Right cardiac atrium (tissue), 5 donors: ENCODE measurements at regions not wholly inside any gene's neighbourhood (a gene's known extent, or its start where the extent isn't known, plus 50 kb on each side); places are given as distances from the start of the nearest gene placed in this dataset.
A peak's percentile ranks its signal among the peaks of the same experiment; 100 is the strongest.
"Not testable (repeated sequence)": the region's sequence is repeated elsewhere in the genome, so short reads cannot be mapped to it uniquely, and the experiment has no call there.

Source experiments
- ATAC-seq, 2 donors: fragments of 200-7000 bp; cut with Tn5 transposase; one replicate each; pipeline versions ENCODE4 v1.8.0 to v1.9.1; 2020; ENCODE audit warnings: moderate library complexity in 2 of 2, mild to moderate bottlenecking in 1 of 2
- DNase-seq, 3 donors: peaks; one replicate each; pipeline ENCODE4 v3.0.0-alpha.2; 2020
- H3K27ac ChIP-seq: one replicate; pipeline ENCODE4 v1.5.1; 2013; ENCODE audit warnings: mild to moderate bottlenecking, low read length, control low read depth, moderate library complexity
- H3K27me3 ChIP-seq: one replicate; pipeline ENCODE4 v1.6.1; 2013; ENCODE audit not compliant: control insufficient read depth, insufficient read depth
- H3K4me1 ChIP-seq: one replicate; pipeline ENCODE4 v1.6.1; 2013; ENCODE audit warnings: low read length; ENCODE audit not compliant: control insufficient read depth, insufficient read depth
- H3K4me3 ChIP-seq: one replicate; pipeline ENCODE4 v1.5.1; 2013; ENCODE audit warnings: low read length, control low read depth
- H3K9me3 ChIP-seq: one replicate; pipeline ENCODE4 v1.6.1; 2013; ENCODE audit warnings: low read length; ENCODE audit not compliant: control insufficient read depth
- WGBS: extraction: QIAGEN DNeasy Blood & Tissue Kit; methylation state at CpG from one replicate; pipeline ENCODE4 v1.1.7; 2013; 5-methylcytosine and 5-hydroxymethylcytosine counted together
- intact Hi-C, 4 donors: fragments of 100-400 bp; cut with DNase I; formaldehyde crosslinking; loops; one replicate each; pipeline versions ENCODE4 v1.11.0 to v1.14.0; 2022 to 2023
- donor health status: healthy with polysubstance abuse.
- donor health status: DM: no; HTN: yes; CAD: no.
- donor health status: DM: no; HTN: no; CAD: no.
- donor health status: DM: no; HTN: yes; CAD: no; lungs with severe emphysema.
- donor health status: DM: yes; HTN: yes; CAD: no.

DNA sequence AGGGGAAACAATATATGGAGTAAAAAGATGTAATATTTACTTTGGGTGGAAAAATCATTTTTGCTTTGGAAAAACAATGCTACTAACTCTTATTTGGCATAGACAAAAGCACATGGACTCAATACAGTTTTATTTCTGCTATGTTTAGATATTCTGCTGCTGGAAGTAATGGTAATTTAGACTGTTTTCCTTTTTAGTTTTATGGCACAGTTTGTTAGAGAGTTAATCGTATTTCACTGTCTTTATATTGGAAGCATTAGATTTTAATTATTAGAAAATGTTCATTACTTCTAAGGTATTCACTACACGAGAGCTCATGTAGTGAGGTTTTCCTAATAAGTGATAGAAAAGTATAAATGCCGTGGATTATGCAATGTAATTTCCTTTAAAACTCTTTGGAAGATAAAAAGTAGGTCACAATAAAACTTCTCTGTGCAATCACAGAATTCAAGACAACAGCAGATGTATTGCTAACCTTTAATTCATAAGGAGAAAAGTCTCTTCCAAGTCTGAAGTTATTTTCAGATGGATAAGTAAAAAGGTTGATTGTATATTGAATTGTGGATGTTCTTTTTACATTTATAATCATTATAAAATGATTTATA, 851.8 kb downstream of the TMTC2 start:
- ATAC-seq, result no peak
- H3K4me3 ChIP-seq, result no peak overlapping the region
- H3K4me1 ChIP-seq, result no peaks in the 10 kb centered on the region
- WGBS, result 54% methylated on average over 3 of the region's 3 CpGs
- no peak overlapping the region for H3K27ac ChIP-seq
- no peaks in the 10 kb centered on the region for H3K9me3 ChIP-seq
- intact Hi-C loops, result no loop called here
- no peaks in the 10 kb centered on the region for H3K27me3 ChIP-seq
- DNase-seq, result no peak

DNA sequence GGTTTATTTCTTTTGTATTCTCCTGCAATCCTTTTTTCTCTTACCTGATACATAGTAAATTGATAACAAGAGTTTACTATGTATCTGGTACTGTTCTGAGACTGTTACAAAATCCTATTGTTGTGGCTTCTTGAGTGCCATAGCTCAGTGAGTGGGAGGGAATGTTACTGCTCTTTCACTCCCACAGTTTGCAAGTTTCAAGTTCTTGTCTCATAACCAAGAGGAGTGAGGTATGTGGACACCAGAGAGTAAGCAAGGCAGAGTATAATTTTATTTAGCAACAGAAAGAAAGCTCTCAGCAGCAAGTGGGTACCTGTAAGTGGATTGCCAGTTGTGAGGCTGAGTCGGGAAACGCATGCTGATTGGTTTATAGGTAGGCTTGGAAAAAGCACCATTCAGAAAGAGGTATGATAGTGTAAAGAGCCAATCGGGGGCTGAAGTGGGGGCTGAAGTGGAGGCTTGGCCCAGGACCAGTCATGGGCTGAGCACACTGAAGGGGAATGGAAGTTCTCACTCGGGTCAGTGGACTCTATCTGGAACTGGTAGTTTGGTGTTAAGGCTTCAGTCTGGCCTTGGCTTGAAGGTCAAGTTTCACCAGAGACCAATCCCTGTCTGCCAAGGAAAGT, 850.8 kb downstream of the TMTC2 start:
- H3K27ac ChIP-seq, result no peak overlapping the region
- H3K4me1 ChIP-seq, result no peaks in the 10 kb centered on the region
- 82% methylated on average over 4 of the region's 4 CpGs for WGBS
- no peaks in the 10 kb centered on the region for H3K9me3 ChIP-seq
- no peak for ATAC-seq
- DNase-seq, result no peak
- intact Hi-C loops, result no loop called here
- no peak overlapping the region for H3K4me3 ChIP-seq
- H3K27me3 ChIP-seq, result no peaks in the 10 kb centered on the region

DNA sequence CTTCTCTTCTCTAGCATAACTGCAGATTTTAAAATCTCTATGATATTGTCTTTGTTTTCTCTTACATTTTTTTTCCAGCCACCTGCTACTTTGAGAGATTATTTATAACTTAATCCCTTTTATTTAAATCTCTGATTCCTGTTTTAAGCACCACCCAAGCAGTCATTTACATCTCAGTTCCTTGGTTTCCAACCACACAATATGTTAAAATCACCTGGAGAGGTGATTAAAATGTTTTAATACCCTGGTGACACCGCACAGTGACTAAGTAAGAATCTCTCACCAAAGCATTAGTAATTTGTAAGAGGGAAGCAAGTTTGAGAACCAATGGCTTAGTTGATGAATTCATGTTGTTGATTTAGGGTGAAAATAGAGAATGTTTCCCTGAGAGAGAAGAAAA, 849.8 kb downstream of the TMTC2 start:
- Histone ChIP-seq H3K4me3 (no peak overlapping the region), H3K27me3 (no peaks in the 10 kb centered on the region), H3K4me1 (no peaks in the 10 kb centered on the region), H3K27ac (no peak overlapping the region), H3K9me3 (no peaks in the 10 kb centered on the region)
- 94% methylated on average over 1 of the region's 1 CpG for WGBS
- DNase-seq (no peak), ATAC-seq (no peak)
- intact Hi-C loops, result no loop called here

DNA sequence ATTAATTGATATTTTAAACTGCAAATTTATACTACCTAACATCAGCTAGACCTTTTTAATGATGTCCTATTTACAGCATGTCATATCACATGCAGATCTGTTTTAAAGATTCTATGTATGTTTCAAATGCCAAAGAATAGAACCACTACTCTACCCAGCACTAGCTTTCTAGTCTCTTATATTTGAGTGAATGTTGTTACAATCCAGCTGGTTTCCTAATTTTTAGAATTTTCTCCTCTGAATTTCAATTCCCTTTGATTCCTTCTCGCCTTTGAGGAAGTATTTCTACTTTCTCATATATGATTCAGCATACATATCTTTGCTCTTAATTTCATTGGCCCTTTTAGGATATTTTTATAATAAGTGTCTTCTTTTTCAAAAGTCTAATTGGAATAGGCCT, 841.9 kb downstream of the TMTC2 start:
- intact Hi-C loops, result no loop called here
- H3K4me3 ChIP-seq, result no peak overlapping the region
- DNase-seq (no peak), ATAC-seq (no peak)
- 79% methylated on average over 1 of the region's 1 CpG for WGBS
- no peaks in the 10 kb centered on the region for H3K4me1 ChIP-seq
- no peak overlapping the region for H3K27ac ChIP-seq
- H3K9me3 ChIP-seq, result no peaks in the 10 kb centered on the region
- no peaks in the 10 kb centered on the region for H3K27me3 ChIP-seq

DNA sequence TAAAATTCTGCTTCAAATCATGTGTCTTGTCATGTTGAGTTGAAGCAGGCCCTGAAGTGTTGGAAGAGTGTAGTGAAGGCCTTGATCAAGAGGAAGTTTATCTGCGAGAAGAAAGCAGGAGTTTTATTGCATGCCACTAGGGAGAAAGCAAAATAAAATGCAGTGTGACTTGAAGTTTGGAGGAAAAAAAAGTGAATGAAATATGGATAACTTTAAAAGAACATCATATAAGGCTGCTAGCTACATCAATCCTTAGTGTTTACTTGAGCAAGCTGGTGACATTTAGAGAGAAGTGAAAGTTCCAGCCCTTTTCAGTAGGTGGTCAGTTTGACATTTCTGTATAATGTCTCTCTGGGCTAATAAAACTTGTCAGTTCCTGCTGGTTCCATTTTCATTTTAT, 841.1 kb downstream of the TMTC2 start:
- H3K9me3 ChIP-seq, result no peaks in the 10 kb centered on the region
- intact Hi-C loops, result no loop called here
- no peak for DNase-seq
- no peak for ATAC-seq
- H3K4me3 ChIP-seq, result no peak overlapping the region
- no peak overlapping the region for H3K27ac ChIP-seq
- H3K27me3 ChIP-seq, result no peaks in the 10 kb centered on the region
- WGBS, result 53% methylated on average over 1 of the region's 1 CpG
- no peaks in the 10 kb centered on the region for H3K4me1 ChIP-seq

DNA sequence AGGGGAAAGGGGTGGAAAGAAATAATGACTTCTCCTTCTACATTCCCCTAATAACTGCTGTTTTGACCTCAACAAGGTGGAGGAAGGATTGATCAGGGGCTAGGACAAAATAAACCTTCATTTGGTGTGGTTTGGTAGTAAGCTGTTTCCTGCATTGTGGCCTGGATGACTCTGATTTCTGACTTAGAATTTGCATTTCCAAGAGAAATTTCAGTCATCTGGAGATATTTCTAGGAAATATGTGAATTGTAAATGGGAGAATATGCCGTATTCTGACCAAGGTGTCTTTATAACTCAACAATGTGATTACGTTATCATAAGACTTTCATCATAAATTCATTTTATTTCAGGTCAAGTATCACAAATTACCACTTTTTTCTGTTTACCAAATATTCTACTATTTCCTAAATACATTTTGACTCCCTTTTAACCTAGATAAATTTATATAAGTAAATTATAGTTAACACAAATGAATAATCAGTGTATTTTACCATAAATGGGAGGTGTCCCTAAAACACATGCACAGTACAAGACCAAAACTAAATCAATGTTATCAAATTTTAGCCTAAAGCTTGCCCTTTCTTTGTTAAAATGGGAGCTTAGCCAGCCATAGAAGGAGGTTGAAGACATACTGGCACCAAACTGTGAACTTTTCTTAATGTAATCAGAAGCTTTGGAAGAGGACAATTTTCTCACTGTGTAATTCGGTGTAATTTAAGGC, 828.8 kb downstream of the TMTC2 start:
- H3K4me3 ChIP-seq, result no peak overlapping the region
- H3K4me1 ChIP-seq, result no peaks in the 10 kb centered on the region
- WGBS, result 92% methylated on average over 3 of the region's 3 CpGs
- DNase-seq (no peak), ATAC-seq (no peak)
- no peaks in the 10 kb centered on the region for H3K9me3 ChIP-seq
- intact Hi-C loops, result no loop called here
- H3K27me3 ChIP-seq, result no peaks in the 10 kb centered on the region
- no peak overlapping the region for H3K27ac ChIP-seq

DNA sequence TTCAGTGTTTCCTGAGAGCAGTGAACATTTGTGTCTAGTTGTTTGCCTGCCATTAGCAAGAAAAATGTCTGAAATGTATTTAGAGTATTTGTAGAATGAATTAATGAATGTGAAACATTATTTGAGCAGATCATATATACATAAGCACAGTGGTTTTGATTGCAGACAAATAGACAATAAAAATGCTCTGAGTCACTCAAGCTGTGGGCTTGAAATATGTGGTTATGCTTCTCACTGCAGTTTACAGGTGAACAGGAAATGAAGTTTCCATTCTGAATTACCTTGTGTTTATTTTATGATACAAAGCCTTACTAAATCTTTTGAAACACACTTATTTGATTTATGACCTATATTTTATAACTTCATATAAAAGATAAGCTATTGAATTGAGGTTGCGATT, 827.7 kb downstream of the TMTC2 start:
- no peaks in the 10 kb centered on the region for H3K4me1 ChIP-seq
- DNase-seq, result no peak
- H3K9me3 ChIP-seq, result no peaks in the 10 kb centered on the region
- 91% methylated on average over 1 of the region's 1 CpG for WGBS
- intact Hi-C loops, result no loop called here
- H3K27ac ChIP-seq, result no peak overlapping the region
- no peak for ATAC-seq
- no peak overlapping the region for H3K4me3 ChIP-seq
- H3K27me3 ChIP-seq, result no peaks in the 10 kb centered on the region

DNA sequence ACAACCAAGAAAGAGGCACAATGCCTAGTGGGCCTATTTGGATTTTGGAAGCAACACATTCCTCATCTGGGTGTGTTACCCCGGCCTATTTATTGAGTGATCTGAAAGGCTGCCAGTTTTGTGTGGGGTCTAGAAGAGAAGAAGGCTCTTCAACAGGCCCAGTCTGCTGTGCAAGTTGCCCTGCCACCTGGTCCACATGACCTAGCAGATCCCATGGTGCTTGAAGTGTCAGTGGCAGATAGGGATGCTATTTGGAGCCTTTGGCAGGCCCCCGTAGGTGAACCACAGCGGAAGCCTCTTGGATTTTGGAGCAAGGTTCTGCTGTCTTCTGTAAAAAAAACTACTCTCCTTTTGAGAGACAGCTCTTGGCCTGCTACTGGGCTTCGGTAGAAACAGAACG, 820.1 kb downstream of the TMTC2 start:
- DNase-seq, result no peak
- WGBS, result 90% methylated on average over 5 of the region's 5 CpGs

DNA sequence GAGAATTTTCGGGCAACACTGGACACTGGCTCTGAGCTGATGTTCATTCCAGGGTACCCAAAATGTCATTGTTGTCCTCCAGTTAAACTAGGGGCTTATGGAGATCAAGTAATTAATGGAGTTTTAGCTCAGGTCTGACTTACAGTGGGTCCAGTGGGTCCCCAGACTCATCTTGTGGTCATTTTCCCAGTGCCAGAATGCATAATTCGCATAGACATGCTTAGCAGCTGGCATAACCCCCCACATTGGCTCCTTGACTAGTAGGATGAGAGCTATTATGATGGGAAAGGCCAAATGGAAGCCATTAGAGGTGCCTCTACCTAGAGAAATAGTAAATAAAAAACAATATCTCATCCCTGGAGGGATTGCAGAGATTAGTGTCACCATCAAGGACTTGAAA, 818.9 kb downstream of the TMTC2 start:
- Histone ChIP-seq H3K9me3 (no peaks in the 10 kb centered on the region), H3K4me1 (no peaks in the 10 kb centered on the region), H3K4me3 (no peak overlapping the region), H3K27ac (no peak overlapping the region), H3K27me3 (no peaks in the 10 kb centered on the region)
- intact Hi-C loops, result no loop called here
- DNase-seq (no peak), ATAC-seq (no peak)
- WGBS, result 74% methylated on average over 2 of the region's 2 CpGs

More for the DNA sequence above, 820.1 kb downstream of the TMTC2 start:
- intact Hi-C loops, result no loop called here
- H3K27me3 ChIP-seq, result no peaks in the 10 kb centered on the region
- no peaks in the 10 kb centered on the region for H3K4me1 ChIP-seq
- no peak overlapping the region for H3K4me3 ChIP-seq
- H3K27ac ChIP-seq, result no peak overlapping the region
- H3K9me3 ChIP-seq, result no peaks in the 10 kb centered on the region
- ATAC-seq, result no peak

DNA sequence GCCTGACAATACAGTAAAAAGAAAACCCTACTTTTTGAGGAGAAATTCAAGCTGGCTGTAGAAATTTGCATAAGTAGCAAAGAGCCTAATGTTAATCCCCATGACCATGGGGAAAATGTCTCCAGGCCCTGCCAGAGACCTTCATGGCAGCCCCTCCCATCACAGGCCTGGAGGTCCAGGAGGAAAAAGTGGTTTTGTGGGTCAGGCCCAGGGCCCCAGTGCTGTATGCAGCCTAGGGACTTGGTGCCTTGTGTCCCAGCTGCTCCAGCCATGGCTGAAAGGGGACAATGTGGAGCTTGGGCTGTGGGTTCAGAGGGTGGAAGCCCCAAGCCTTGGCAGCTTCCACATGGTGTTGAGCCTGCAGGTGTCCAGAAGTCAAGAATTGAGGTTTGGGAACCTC, 813.2 kb downstream of the TMTC2 start:
- H3K27me3 ChIP-seq, H3K27ac ChIP-seq, H3K9me3 ChIP-seq, ATAC-seq, intact Hi-C loops, DNase-seq, H3K4me1 ChIP-seq, H3K4me3 ChIP-seq: not testable (repeated sequence)

DNA sequence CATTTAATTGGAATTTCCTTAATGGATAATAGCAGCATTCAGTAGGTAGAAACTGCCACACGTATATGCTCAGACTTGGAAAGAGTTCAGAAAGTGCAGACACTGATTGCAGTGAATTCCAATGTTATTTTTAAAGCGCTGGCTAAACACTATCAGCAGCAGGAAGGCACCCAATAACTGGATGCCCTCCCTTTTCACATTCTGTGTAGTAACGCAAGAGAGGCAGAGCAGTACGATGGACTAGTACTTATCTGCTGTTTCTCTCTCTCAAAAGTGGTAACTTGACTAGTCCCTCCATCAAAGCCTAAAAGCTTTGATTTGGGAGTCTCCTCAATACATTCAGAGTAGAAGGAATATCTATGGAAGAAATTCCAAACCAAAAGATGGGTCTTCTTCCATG, 791.0 kb downstream of the TMTC2 start:
- intact Hi-C loops, result no loop called here
- Histone ChIP-seq H3K27ac (no peak overlapping the region), H3K9me3 (no peaks in the 10 kb centered on the region), H3K4me1 (no peaks in the 10 kb centered on the region), H3K4me3 (no peak overlapping the region), H3K27me3 (no peaks in the 10 kb centered on the region)
- 11% methylated on average over 4 of the region's 4 CpGs for WGBS
- no peak for DNase-seq
- peak; percentile 55 to 76 for ATAC-seq
